ENCODE measurements at regions not wholly inside any gene's neighbourhood (a gene's known extent, or its start where the extent isn't known, plus 50 kb on each side); places are given as distances from the start of the nearest gene placed in this dataset.
"Not testable (repeated sequence)": the region's sequence is repeated elsewhere in the genome, so short reads cannot be mapped to it uniquely, and the experiment has no call there.

- FAIRE-seq = no peak
These were observed 489.5 kb downstream of the IRS1 start for GRCh38 chr2:226310146-226310545.

GRCh38 chr2:226308986-226309385, 490.6 kb downstream of the IRS1 start:
- no peak for FAIRE-seq

- no peak for FAIRE-seq
These were observed 491.3 kb downstream of the IRS1 start for GRCh38 chr2:226308323-226308680.

- no peak for FAIRE-seq
These were observed 491.9 kb downstream of the IRS1 start for GRCh38 chr2:226307487-226308322.

GRCh38 chr2:226306969-226307368, 492.7 kb downstream of the IRS1 start:
- no peak for FAIRE-seq

GRCh38 chr2:226304308-226304707, 495.3 kb downstream of the IRS1 start:
- FAIRE-seq = no peak

GRCh38 chr2:226303707-226304106, 495.9 kb downstream of the IRS1 start:
- no peak for FAIRE-seq

- no peak for FAIRE-seq
These were observed 499.3 kb downstream of the IRS1 start for GRCh38 chr2:226300196-226300886.

- no peak for FAIRE-seq
These were observed 499.8 kb downstream of the IRS1 start for GRCh38 chr2:226299771-226300170.

- FAIRE-seq = no peak
These were observed 503.9 kb downstream of the IRS1 start for GRCh38 chr2:226295681-226296080.

GRCh38 chr2:226295123-226295522, 504.5 kb downstream of the IRS1 start:
- no peak for FAIRE-seq

- FAIRE-seq = not testable (repeated sequence)
These were observed 508.3 kb downstream of the IRS1 start for GRCh38 chr2:226291281-226291680.

GRCh38 chr2:226286916-226287315, 512.7 kb downstream of the IRS1 start:
- no peak for FAIRE-seq

- FAIRE-seq = no peak
These were observed 515.8 kb downstream of the IRS1 start for GRCh38 chr2:226283796-226284195.

GRCh38 chr2:226282151-226282550, 517.5 kb downstream of the IRS1 start:
- no peak for FAIRE-seq

GRCh38 chr2:226280136-226280535, 519.5 kb downstream of the IRS1 start:
- not testable (repeated sequence) for FAIRE-seq

GRCh38 chr2:226275215-226275614, 524.4 kb downstream of the IRS1 start:
- FAIRE-seq = no peak

GRCh38 chr2:226274143-226274542, 525.5 kb downstream of the IRS1 start:
- no peak for FAIRE-seq

GRCh38 chr2:226273440-226273839, 526.2 kb downstream of the IRS1 start:
- FAIRE-seq = no peak

GRCh38 chr2:226272435-226272834, 527.2 kb downstream of the IRS1 start:
- no peak for FAIRE-seq

- FAIRE-seq = no peak
These were observed 529.1 kb downstream of the IRS1 start for GRCh38 chr2:226270285-226271058.

- FAIRE-seq = no peak
These were observed 531.9 kb downstream of the IRS1 start for GRCh38 chr2:226267516-226268289.

Measured in endometrium (tissue), 2 donors.